ENCODE measurements at regions not wholly inside any gene's neighbourhood (a gene's known extent, or its start where the extent isn't known, plus 50 kb on each side); places are given as distances from the start of the nearest gene placed in this dataset.

GRCh38 chr12:77591959-77592743 is 238.5 kb upstream of the NAV3 start:
- TF ChIP-seq CEBPB (IDR thresholded peaks at IDR 0.05; ENCODE audit: low read depth, low read length) (no peak), BHLHE40 (IDR thresholded peaks at IDR 0.05; ENCODE audit: low read depth, low read length) (no peak), CHD1 (IDR thresholded peaks at IDR 0.05; ENCODE audit: low read depth, low read length) (no peak)
- TF ChIP-seq, protein P1, sequence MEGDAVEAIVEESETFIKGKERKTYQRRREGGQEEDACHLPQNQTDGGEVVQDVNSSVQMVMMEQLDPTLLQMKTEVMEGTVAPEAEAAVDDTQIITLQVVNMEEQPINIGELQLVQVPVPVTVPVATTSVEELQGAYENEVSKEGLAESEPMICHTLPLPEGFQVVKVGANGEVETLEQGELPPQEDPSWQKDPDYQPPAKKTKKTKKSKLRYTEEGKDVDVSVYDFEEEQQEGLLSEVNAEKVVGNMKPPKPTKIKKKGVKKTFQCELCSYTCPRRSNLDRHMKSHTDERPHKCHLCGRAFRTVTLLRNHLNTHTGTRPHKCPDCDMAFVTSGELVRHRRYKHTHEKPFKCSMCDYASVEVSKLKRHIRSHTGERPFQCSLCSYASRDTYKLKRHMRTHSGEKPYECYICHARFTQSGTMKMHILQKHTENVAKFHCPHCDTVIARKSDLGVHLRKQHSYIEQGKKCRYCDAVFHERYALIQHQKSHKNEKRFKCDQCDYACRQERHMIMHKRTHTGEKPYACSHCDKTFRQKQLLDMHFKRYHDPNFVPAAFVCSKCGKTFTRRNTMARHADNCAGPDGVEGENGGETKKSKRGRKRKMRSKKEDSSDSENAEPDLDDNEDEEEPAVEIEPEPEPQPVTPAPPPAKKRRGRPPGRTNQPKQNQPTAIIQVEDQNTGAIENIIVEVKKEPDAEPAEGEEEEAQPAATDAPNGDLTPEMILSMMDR (conservative IDR thresholded peaks at IDR 0.05; ENCODE audit: low read depth, low read length) = no peak

Measured in IMR-90 (cell line).